SK-N-SH (cell line): ENCODE measurements at regions not wholly inside any gene's neighbourhood (a gene's known extent, or its start where the extent isn't known, plus 50 kb on each side); places are given as distances from the start of the nearest gene placed in this dataset.

ENCODE experiments used
- CTCF ChIA-PET: fragments of 300-600, 350-600 bp; formaldehyde crosslinking; extraction: SDS; loops from one replicate; lab custom pipeline; 2021; lab: Yijun Ruan, JAX
- POLR2A ChIA-PET: fragments of 350-600 bp; sonication (Branson Sonifier 250); formaldehyde crosslinking; extraction: SDS; loops from one replicate; lab custom pipeline; 2020; ENCODE audit warnings: antibody characterized with exemption, inconsistent platforms; lab: Yijun Ruan, JAX
- DNase-seq: peaks from one replicate; pipeline ENCODE4 v3.0.0; 2012
- H2AFZ ChIP-seq: fragments of 200-600 bp; sonication (generic); 2 replicates; pipeline ENCODE4 v1.8.1; 2016; ENCODE audit warnings: antibody characterized with exemption, mild to moderate bottlenecking, low read depth
- H3F3A ChIP-seq: fragments of 200-600 bp; sonication (generic); replicated peaks from 2 replicates; pipeline ENCODE3; 2016; ENCODE audit warnings: antibody characterized with exemption, mild to moderate bottlenecking; ENCODE audit not compliant: insufficient read depth
- H3K27ac ChIP-seq, 2 experiments: fragments of 200-500 bp in 1 of 2; fragments of 200-600 bp in 1 of 2; sonication (Bioruptor generic) in 1 of 2; sonication (generic), shearing (Covaris generic) in 1 of 2; 2 replicates each; pipeline versions ENCODE4 v1.5.1 to v1.6.1; 2014 to 2016; ENCODE audit warnings: low read depth in 2 of 2, inconsistent platforms in 1 of 2, low read length in 1 of 2, mild to moderate bottlenecking in 1 of 2, mixed read lengths in 1 of 2
- H3K27me3 ChIP-seq: fragments of 200-600 bp; sonication (generic), shearing (Covaris generic); 2 replicates; pipeline ENCODE4 v1.6.1; 2016; ENCODE audit warnings: mixed run types; ENCODE audit not compliant: insufficient read depth
- H3K36me3 ChIP-seq, 2 experiments: fragments of 200-500 bp in 1 of 2; fragments of 200-600 bp in 1 of 2; sonication (Bioruptor generic) in 1 of 2; sonication (generic) in 1 of 2; replicated peaks in 1 of 2; 2 replicates each; pipeline versions ENCODE3 to v1.5.1; 2014 to 2016; ENCODE audit warnings: low read length in 1 of 2, mild to moderate bottlenecking in 1 of 2; ENCODE audit not compliant: insufficient read depth in 2 of 2, control insufficient read depth in 1 of 2
- H3K4me1 ChIP-seq, 2 experiments: fragments of 200-500 bp in 1 of 2; fragments of 200-600 bp in 1 of 2; sonication (Bioruptor generic) in 1 of 2; sonication (generic), shearing (Covaris generic) in 1 of 2; 2 replicates each; pipeline versions ENCODE4 v1.5.1 to v1.6.1; 2014 to 2016; ENCODE audit warnings: low read depth in 1 of 2, low read length in 1 of 2, mixed run types in 1 of 2; ENCODE audit not compliant: insufficient read depth in 2 of 2, control insufficient read depth in 1 of 2
- H3K4me2 ChIP-seq: fragments of 200-600 bp; sonication (generic), shearing (Covaris generic); 2 replicates; pipeline ENCODE4 v1.6.1; 2017; ENCODE audit warnings: mixed run types
- H3K4me3 ChIP-seq, 2 experiments: fragments of 200-500 bp in 1 of 2; fragments of 200-600 bp in 1 of 2; sonication (Bioruptor generic) in 1 of 2; sonication (generic), shearing (Covaris generic) in 1 of 2; 2 replicates each; pipeline versions ENCODE4 v1.5.1 to v1.8.1; 2014 to 2016; ENCODE audit warnings: low read depth in 2 of 2, inconsistent platforms in 1 of 2, low read length in 1 of 2, mild to moderate bottlenecking in 1 of 2, mixed read lengths in 1 of 2, moderate library complexity in 1 of 2
- H3K79me2 ChIP-seq: fragments of 200-600 bp; sonication (generic); 2 replicates; pipeline ENCODE4 v1.8.1; 2017; ENCODE audit warnings: mild to moderate bottlenecking; ENCODE audit not compliant: insufficient read depth
- H3K9ac ChIP-seq: fragments of 200-600 bp; sonication (generic); 2 replicates; pipeline ENCODE4 v1.6.1; 2017; ENCODE audit warnings: mixed run types
- H3K9me2 ChIP-seq: fragments of 200-600 bp; sonication (generic); 2 replicates; pipeline ENCODE4 v1.6.1; 2017; ENCODE audit warnings: mixed run types
- H3K9me3 ChIP-seq: fragments of 200-600 bp; sonication (generic); 2 replicates; pipeline ENCODE4 v1.6.1; 2017; ENCODE audit warnings: mixed run types, mild to moderate bottlenecking, moderate library complexity
- H4K20me1 ChIP-seq: fragments of 200-600 bp; sonication (generic); 2 replicates; pipeline ENCODE4 v1.6.1; 2017; ENCODE audit warnings: mild to moderate bottlenecking, mixed run types; ENCODE audit not compliant: insufficient read depth
- CTCF ChIP-seq: fragments of 200-600 bp; sonication (generic); IDR thresholded peaks from 2 replicates; pipeline ENCODE4 v1.6.1; 2017; ENCODE audit warnings: antibody characterized with exemption, mild to moderate bottlenecking, moderate library complexity
- EP300 ChIP-seq, 2 experiments: IDR thresholded peaks; 2 replicates each; pipeline versions ENCODE4 v1.4.0 to v1.6.1; 2012; ENCODE audit warnings: borderline replicate concordance in 1 of 2, low read depth in 1 of 2, low read length in 1 of 2
- FOXM1 ChIP-seq: IDR thresholded peaks from 2 replicates; pipeline ENCODE4 v1.4.0; 2012; ENCODE audit warnings: low read depth, mild to moderate bottlenecking
- JUND ChIP-seq: IDR thresholded peaks from 2 replicates; pipeline ENCODE4 v1.4.0; 2012
- NRF1 ChIP-seq: IDR thresholded peaks from 2 replicates; pipeline ENCODE4 v1.6.1; 2012; ENCODE audit warnings: low read depth, mild to moderate bottlenecking, low read length
- TCF12 ChIP-seq: IDR thresholded peaks from 2 replicates; pipeline ENCODE4 v1.4.0; 2012
- USF2 ChIP-seq: fragments of 150-350 bp; IDR thresholded peaks from 2 replicates; pipeline ENCODE4 v1.6.1; 2017; ENCODE audit warnings: antibody characterized with exemption, low read length, low read depth, borderline replicate concordance
- ZBTB33 ChIP-seq: IDR thresholded peaks from 2 replicates; pipeline ENCODE4 v1.4.0; 2012; ENCODE audit warnings: low read depth, borderline replicate concordance
- WGBS: methylation state at CpG from one replicate; pipeline ENCODE4 v1.1.6; 2017; ENCODE audit warnings: low lambda C conversion rate; 5-methylcytosine and 5-hydroxymethylcytosine counted together

- Histone ChIP-seq H2AFZ (no peak overlapping the region), H3K9me3 (no peaks in the 10 kb centered on the region), H3K36me3 (no peaks in the 10 kb centered on the region), H3K79me2 (no peaks in the 10 kb centered on the region), H3F3A (peaks cover 9% of the 10 kb centered on the region), H3K4me2 (no peak overlapping the region), H3K9me2 (no peaks in the 10 kb centered on the region), H3K27ac (peak overlapping the region; percentile 21 to 60; a peak in 3 of 4 replicates), H4K20me1 (no peaks in the 10 kb centered on the region), H3K4me3 (no peak overlapping the region), H3K9ac (no peak overlapping the region), H3K27me3 (no peaks in the 10 kb centered on the region), H3K4me1 (peaks cover 0 to 5% of the 10 kb centered on the region in 2 experiments; a peak in 2 of 4 replicates)
- POLR2A ChIA-PET, result no interaction called here
- TF ChIP-seq FOXM1, result 0 out of 2 replicates have a peak, but pooled peaks have one; percentile 42
- no peak for TF ChIP-seq USF2
- no peak for TF ChIP-seq CTCF
- TF ChIP-seq TCF12, result peak; percentile 42
- no peak; the same call in 1 of the 2 replicates for TF ChIP-seq JUND
- TF ChIP-seq EP300 (IDR thresholded peaks at IDR 0.05; ENCODE audit: borderline replicate concordance in 1 of 2, low read depth in 1 of 2, low read length in 1 of 2), result 0 out of 4 replicates have a peak, but pooled peaks of 1 of the 2 experiments have one; percentile 29
- TF ChIP-seq NRF1, result no peak
- TF ChIP-seq ZBTB33, result no peak
- DNase-seq, result peak; percentile 27
- 0% methylated on average over 1 of the region's 1 CpG for WGBS
- CTCF ChIA-PET, result interaction anchor here (0.7 to 1.2 kb wide), 3 partner anchors 11 to 297 kb away, joined by 3 to 4 read pairs (median 3); no protein-coding TSS in a partner anchor
Observed at GRCh38 chr18:6589923-6590322, 139.6 kb upstream of the ARHGAP28 start.

- no peaks in the 10 kb centered on the region for H3K36me3 ChIP-seq
- TF ChIP-seq FOXM1 (0 out of 2 replicates have a peak, but pooled peaks have one; percentile 2), JUND (no peak; the same call in 1 of the 2 replicates)
- CTCF ChIA-PET, result interaction anchor here (0.7 to 1.2 kb wide), 4 partner anchors 10 to 297 kb away, joined by 3 to 4 read pairs (median 3); no protein-coding TSS in a partner anchor
Observed at GRCh38 chr18:6590326-6590725, 139.2 kb upstream of the ARHGAP28 start.

More at GRCh38 chr18:6590326-6590725, 139.2 kb upstream of the ARHGAP28 start:
- peak overlapping the region; percentile 21 to 60; a peak in 3 of 4 replicates for H3K27ac ChIP-seq
- no peaks in the 10 kb centered on the region for H3K9me3 ChIP-seq
- H3K79me2 ChIP-seq, result no peaks in the 10 kb centered on the region
- H3K4me3 ChIP-seq, result no peak overlapping the region
- H3F3A ChIP-seq, result peaks cover 9% of the 10 kb centered on the region
- no peaks in the 10 kb centered on the region for H3K9me2 ChIP-seq
- no peak overlapping the region for H3K9ac ChIP-seq
- H3K27me3 ChIP-seq, result no peaks in the 10 kb centered on the region
- peak; percentile 15 for DNase-seq
- 25% methylated on average over 3 of the region's 3 CpGs for WGBS
- H3K4me1 ChIP-seq, result peaks cover 0 to 5% of the 10 kb centered on the region in 2 experiments; a peak in 2 of 4 replicates
- H4K20me1 ChIP-seq, result no peaks in the 10 kb centered on the region
- H3K4me2 ChIP-seq, result no peak overlapping the region
- POLR2A ChIA-PET, result no interaction called here
- H2AFZ ChIP-seq, result no peak overlapping the region
